H1 (cell line): ENCODE measurements at regions not wholly inside any gene's neighbourhood (a gene's known extent, or its start where the extent isn't known, plus 50 kb on each side); places are given as distances from the start of the nearest gene placed in this dataset.

ENCODE experiments used
- CTCF ChIA-PET: fragments of 300-600 bp; sonication (Branson Sonifier 250); formaldehyde crosslinking; loops from one replicate; lab custom pipeline; 2021; ENCODE audit not compliant: partially characterized antibody; lab: Charles Lee
- POLR2A ChIA-PET: fragments of 300-600 bp; sonication (Branson Sonifier 250); formaldehyde crosslinking; loops from one replicate; lab custom pipeline; 2021; ENCODE audit warnings: inconsistent platforms; ENCODE audit not compliant: partially characterized antibody; lab: Charles Lee
- DNase-seq, 2 experiments: peaks; one replicate each; pipeline versions ENCODE4 v3.0.0 to v3.0.0-alpha.2; 2010 to 2022; ENCODE audit warnings: low spot score in 2 of 2, low read depth in 1 of 2, mixed read lengths in 1 of 2
- FAIRE-seq: peaks from 2 replicates; lab custom pipeline; 2011; peaks lifted over from hg19 to GRCh38; lab: Jason Lieb, UNC
- H2AFZ ChIP-seq: 2 replicates; pipeline ENCODE4 v1.8.1; 2012; ENCODE audit warnings: low read length, inconsistent platforms
- H2AK5ac ChIP-seq: 2 replicates; pipeline ENCODE4 v1.6.1; 2013; ENCODE audit warnings: low read depth, low read length
- H2BK120ac ChIP-seq: replicated peaks from 2 replicates; pipeline ENCODE3; 2013; ENCODE audit warnings: low read depth, low read length, inconsistent platforms
- H2BK12ac ChIP-seq: 2 replicates; pipeline ENCODE4 v1.6.1; 2013; ENCODE audit warnings: low read depth, low read length
- H2BK15ac ChIP-seq: 2 replicates; pipeline ENCODE4 v1.6.1; 2013; ENCODE audit warnings: low read length
- H2BK20ac ChIP-seq: 2 replicates; pipeline ENCODE4 v1.6.1; 2013; ENCODE audit warnings: low read length
- H2BK5ac ChIP-seq: 2 replicates; pipeline ENCODE4 v1.6.1; 2013; ENCODE audit warnings: low read depth, low read length
- H3K14ac ChIP-seq: 2 replicates; pipeline ENCODE4 v1.6.1; 2013; ENCODE audit warnings: inconsistent platforms; ENCODE audit not compliant: insufficient read length
- H3K18ac ChIP-seq: 2 replicates; pipeline ENCODE4 v1.6.1; 2013; ENCODE audit warnings: low read length; ENCODE audit errors: extremely low read depth
- H3K23ac ChIP-seq: 2 replicates; pipeline ENCODE4 v1.6.1; 2013; ENCODE audit warnings: inconsistent platforms; ENCODE audit not compliant: insufficient read length
- H3K23me2 ChIP-seq: 2 replicates; pipeline ENCODE4 v1.6.1; 2013; ENCODE audit warnings: low read depth, low read length
- H3K27ac ChIP-seq: 2 replicates; pipeline ENCODE4 v1.6.1; 2011; ENCODE audit warnings: low read depth, low read length, inconsistent platforms
- H3K27me3 ChIP-seq, 4 experiments: replicated peaks in 1 of 4; 1 replicate in 1 of 4; 2 replicates in 3 of 4; pipeline versions ENCODE4 v1.6.1 to v1.8.1; 2011 to 2013; ENCODE audit warnings: low read length in 3 of 4, mild to moderate bottlenecking in 3 of 4, inconsistent platforms in 2 of 4, mixed read lengths in 2 of 4, moderate library complexity in 1 of 4; ENCODE audit not compliant: control insufficient read depth in 3 of 4, insufficient read depth in 3 of 4; ENCODE audit errors: extremely low read depth in 1 of 4
- H3K36me3 ChIP-seq, 4 experiments: 2 replicates each; pipeline versions ENCODE4 v1.6.1 to v1.8.1; 2011 to 2013; ENCODE audit warnings: mild to moderate bottlenecking in 4 of 4, low read length in 3 of 4, moderate library complexity in 2 of 4, control low read depth in 1 of 4, inconsistent platforms in 1 of 4; ENCODE audit not compliant: insufficient read depth in 4 of 4, control insufficient read depth in 2 of 4
- H3K4ac ChIP-seq: replicated peaks from 2 replicates; pipeline ENCODE3; 2013; ENCODE audit warnings: low read length, low read depth, mixed read lengths, inconsistent platforms; ENCODE audit not compliant: insufficient read length
- H3K4me1 ChIP-seq, 4 experiments: replicated peaks in 1 of 4; 1 replicate in 1 of 4; 2 replicates in 3 of 4; pipeline versions ENCODE4 v1.6.1 to v1.8.1; 2011 to 2013; ENCODE audit warnings: low read length in 3 of 4, inconsistent platforms in 2 of 4, mixed read lengths in 1 of 4; ENCODE audit not compliant: insufficient read depth in 4 of 4, control insufficient read depth in 3 of 4
- H3K4me2 ChIP-seq, 2 experiments: 2 replicates each; pipeline versions ENCODE4 v1.6.1 to v1.8.1; 2011 to 2013; ENCODE audit warnings: low read depth in 2 of 2, low read length in 2 of 2, control low read depth in 1 of 2, inconsistent platforms in 1 of 2, mild to moderate bottlenecking in 1 of 2; ENCODE audit not compliant: insufficient read depth in 1 of 2
- H3K4me3 ChIP-seq, 4 experiments: fragments of 200-600, 300-600 bp in 1 of 4; sonication (generic), shearing (Covaris generic), sonication (Bioruptor Twin) in 1 of 4; 2 replicates each; pipeline versions ENCODE4 v1.5.1 to v1.8.1; 2011 to 2016; ENCODE audit warnings: low read length in 4 of 4, low read depth in 3 of 4, control low read depth in 2 of 4, inconsistent platforms in 2 of 4, mild to moderate bottlenecking in 2 of 4, mixed read lengths in 1 of 4, moderate library complexity in 1 of 4; ENCODE audit not compliant: insufficient read depth in 2 of 4; ENCODE audit errors: extremely low read depth in 1 of 4
- H3K56ac ChIP-seq: replicated peaks from 2 replicates; pipeline ENCODE3; 2013; ENCODE audit warnings: low read depth, mild to moderate bottlenecking, mixed read lengths, low read length, inconsistent platforms; ENCODE audit not compliant: insufficient read length
- H3K79me1 ChIP-seq: 2 replicates; pipeline ENCODE4 v1.6.1; 2013; ENCODE audit warnings: low read depth, low read length, control low read depth
- H3K79me2 ChIP-seq, 2 experiments: 2 replicates each; pipeline versions ENCODE4 v1.6.1 to v1.8.1; 2012 to 2013; ENCODE audit warnings: low read length in 2 of 2, mild to moderate bottlenecking in 2 of 2, inconsistent platforms in 1 of 2; ENCODE audit not compliant: insufficient read depth in 2 of 2, control insufficient read depth in 1 of 2
- H3K9ac ChIP-seq, 4 experiments: replicated peaks in 1 of 4; 1 replicate in 1 of 4; 2 replicates in 3 of 4; pipeline versions ENCODE4 v1.6.1 to v1.8.1; 2011 to 2013; ENCODE audit warnings: low read depth in 3 of 4, low read length in 3 of 4, control low read depth in 2 of 4, mild to moderate bottlenecking in 2 of 4, moderate library complexity in 2 of 4, inconsistent platforms in 1 of 4; ENCODE audit errors: extremely low read depth in 1 of 4
- H3K9me3 ChIP-seq, 2 experiments: 2 replicates each; pipeline versions ENCODE4 v1.6.1 to v1.8.1; 2012 to 2013; ENCODE audit warnings: mild to moderate bottlenecking in 2 of 2, moderate library complexity in 2 of 2, control low read depth in 1 of 2, inconsistent platforms in 1 of 2, low read depth in 1 of 2, low read length in 1 of 2, mixed read lengths in 1 of 2; ENCODE audit not compliant: insufficient read depth in 2 of 2
- H4K20me1 ChIP-seq, 2 experiments: replicated peaks in 1 of 2; 2 replicates each; pipeline versions ENCODE3 to v1.8.1; 2011 to 2013; ENCODE audit warnings: inconsistent platforms in 2 of 2, low read length in 2 of 2, mild to moderate bottlenecking in 1 of 2; ENCODE audit not compliant: insufficient read depth in 2 of 2, control insufficient read depth in 1 of 2
- H4K5ac ChIP-seq: 2 replicates; pipeline ENCODE4 v1.6.1; 2013; ENCODE audit warnings: low read length, low read depth, mixed read lengths, inconsistent platforms; ENCODE audit not compliant: insufficient read length
- H4K8ac ChIP-seq: 2 replicates; pipeline ENCODE4 v1.8.0; 2013; ENCODE audit warnings: mild to moderate bottlenecking, moderate library complexity, low read length, inconsistent platforms; ENCODE audit not compliant: insufficient read depth; ENCODE audit errors: extremely low read depth
- H4K91ac ChIP-seq: replicated peaks from 2 replicates; pipeline ENCODE3; 2013; ENCODE audit warnings: low read length, mixed read lengths, inconsistent platforms; ENCODE audit not compliant: insufficient read length
- CBX8 ChIP-seq: fragments of 300-800, 300-1000 bp; sonication (generic); IDR thresholded peaks from 2 replicates; pipeline ENCODE4 v1.7.1; 2016; ENCODE audit warnings: low read depth, low read length, borderline replicate concordance
- CHD1 ChIP-seq: IDR thresholded peaks from 2 replicates; pipeline ENCODE4 v1.6.1; 2012; ENCODE audit warnings: low read depth, low read length, improper control_type of control experiment
- FOSL1 ChIP-seq: IDR thresholded peaks from 2 replicates; pipeline ENCODE4 v1.6.1; 2011; ENCODE audit warnings: mild to moderate bottlenecking, low read depth, low read length, moderate library complexity; ENCODE audit not compliant: insufficient read depth
- HDAC6 ChIP-seq: IDR thresholded peaks from one replicate; pipeline ENCODE4 v1.7.1; 2012; ENCODE audit warnings: low read depth, mild to moderate bottlenecking, inconsistent platforms, low read length, moderate library complexity
- JUN ChIP-seq: IDR thresholded peaks from 2 replicates; pipeline ENCODE4 v1.6.1; 2011; ENCODE audit warnings: low read depth, mild to moderate bottlenecking, improper control_type of control experiment, low read length
- KDM4A ChIP-seq: IDR thresholded peaks from one replicate; pipeline ENCODE4 v1.7.1; 2012; ENCODE audit warnings: low read depth, mild to moderate bottlenecking, moderate library complexity, low read length, inconsistent platforms; ENCODE audit not compliant: severe bottlenecking
- POU5F1 ChIP-seq: IDR thresholded peaks from 2 replicates; pipeline ENCODE4 v1.6.1; 2011; ENCODE audit warnings: low read depth, mild to moderate bottlenecking, low read length, moderate library complexity
- RBBP5 ChIP-seq: IDR thresholded peaks from 2 replicates; pipeline ENCODE4 v1.7.1; 2012; ENCODE audit warnings: low read depth, mild to moderate bottlenecking, inconsistent platforms, low read length, moderate library complexity, borderline replicate concordance
- RFX5 ChIP-seq: IDR thresholded peaks from 2 replicates; pipeline ENCODE4 v1.6.1; 2011; ENCODE audit warnings: low read depth, low read length, improper control_type of control experiment, borderline replicate concordance
- SP2 ChIP-seq: IDR thresholded peaks from 2 replicates; pipeline ENCODE4 v1.6.1; 2012; ENCODE audit warnings: mild to moderate bottlenecking, low read length, inconsistent platforms
- TAF7 ChIP-seq: optimal IDR thresholded peaks from 2 replicates; pipeline ENCODE3; 2011; ENCODE audit warnings: low read depth, mild to moderate bottlenecking, inconsistent platforms, low read length, moderate library complexity, borderline replicate concordance
- ZNF274 ChIP-seq: IDR thresholded peaks from 2 replicates; pipeline ENCODE4 v1.7.0; 2012; ENCODE audit warnings: low read length, borderline replicate concordance; ENCODE audit errors: extremely low read depth
- WGBS, 2 experiments: shearing (Covaris generic) in 1 of 2; methylation state at CpG; one replicate each; pipeline versions ENCODE4 v1.1.6 to v1.1.7; 2013 to 2015; ENCODE audit warnings: low lambda C conversion rate in 2 of 2, mixed read lengths in 2 of 2, inconsistent platforms in 1 of 2, low coverage in 1 of 2, missing lambda C conversion rate in 1 of 2; ENCODE audit not compliant: insufficient replicate concordance in 2 of 2, insufficient coverage in 1 of 2, insufficient read length in 1 of 2; ENCODE audit errors: extremely low coverage in 1 of 2, missing lambda C conversion rate in 1 of 2; 5-methylcytosine and 5-hydroxymethylcytosine counted together

GRCh38 chr7:25995216-25995615 is 156.8 kb upstream of the NFE2L3 start:
- H4K5ac ChIP-seq: no peak overlapping the region
- no peak overlapping the region for H3K9ac ChIP-seq
- no peak overlapping the region for H3K56ac ChIP-seq
- no peak overlapping the region for H2BK5ac ChIP-seq
- no peaks in the 10 kb centered on the region for H3K36me3 ChIP-seq
- no peak overlapping the region for H3K27ac ChIP-seq
- no peak overlapping the region for H3K4me3 ChIP-seq
- no peak overlapping the region for H2BK12ac ChIP-seq
- CTCF ChIA-PET: interaction anchor here (0.5 to 1.7 kb wide), 9 partner anchors 9 to 324 kb away, joined by 3 to 4 read pairs (median 3); no protein-coding TSS in a partner anchor
- no peaks in the 10 kb centered on the region for H3K79me2 ChIP-seq
- no peak for TF ChIP-seq ZNF274
- TF ChIP-seq HDAC6: no peak
- no peak for TF ChIP-seq TAF7
- no peak for TF ChIP-seq KDM4A
- TF ChIP-seq CHD1: no peak
- TF ChIP-seq RFX5: no peak
- no peak for TF ChIP-seq POU5F1
- TF ChIP-seq RBBP5: no peak
- TF ChIP-seq CBX8: no peak
- no peak for TF ChIP-seq FOSL1
- TF ChIP-seq JUN: no peak
- no peak for TF ChIP-seq SP2
- H2BK15ac ChIP-seq: no peak overlapping the region
- no peak for FAIRE-seq
- no peaks in the 10 kb centered on the region for H3K79me1 ChIP-seq
- no peak overlapping the region for H2BK120ac ChIP-seq
- no peak overlapping the region for H2AK5ac ChIP-seq
- H3K23ac ChIP-seq: no peak overlapping the region
- no peak for DNase-seq
- no peaks in the 10 kb centered on the region for H3K4me1 ChIP-seq
- H3K9me3 ChIP-seq: no peaks in the 10 kb centered on the region
- no peaks in the 10 kb centered on the region for H3K27me3 ChIP-seq
- H4K20me1 ChIP-seq: no peaks in the 10 kb centered on the region
- no peak overlapping the region for H4K91ac ChIP-seq
- H3K18ac ChIP-seq: no peak overlapping the region
- no peak overlapping the region for H3K4me2 ChIP-seq
- POLR2A ChIA-PET: interaction anchor here (1.3 kb wide), 1 partner anchor 194 kb away, joined by 4 read pairs; no protein-coding TSS in a partner anchor
- no peak overlapping the region for H3K14ac ChIP-seq
- H3K4ac ChIP-seq: no peak overlapping the region
- H4K8ac ChIP-seq: no peak overlapping the region
- no peak overlapping the region for H2AFZ ChIP-seq
- no peak overlapping the region for H2BK20ac ChIP-seq
- H3K23me2 ChIP-seq: no peaks in the 10 kb centered on the region
- 84% methylated on average over 3 of the region's 3 CpGs; no CpG with 5 or more reads in 1 of the 2 experiments for WGBS, 2 experiments
